ENCODE measurements at regions not wholly inside any gene's neighbourhood (a gene's known extent, or its start where the extent isn't known, plus 50 kb on each side); places are given as distances from the start of the nearest gene placed in this dataset.
A peak's percentile ranks its signal among the peaks of the same experiment; 100 is the strongest.
"Not testable (repeated sequence)": the region's sequence is repeated elsewhere in the genome, so short reads cannot be mapped to it uniquely, and the experiment has no call there.

DNA sequence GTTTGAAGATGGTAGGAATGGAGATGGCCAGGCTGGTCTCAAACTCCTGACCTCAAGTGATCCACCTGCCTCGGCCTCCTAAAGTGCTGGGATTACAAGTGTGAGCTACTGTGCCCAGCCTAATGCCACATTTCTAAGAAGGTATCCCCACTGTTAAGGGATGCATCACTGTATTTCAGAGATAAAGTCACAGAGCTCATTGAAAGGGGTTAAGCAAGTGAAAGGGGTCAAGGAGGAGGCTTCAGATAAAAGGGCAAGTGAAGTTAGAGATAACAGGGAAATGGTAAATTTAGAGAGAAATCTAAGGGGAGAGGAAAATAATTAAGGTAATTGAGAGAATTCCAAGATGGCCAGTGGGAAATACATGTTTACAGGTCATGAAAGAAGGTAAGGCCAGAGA is 93.0 kb upstream of the SP4 start:
- no peak overlapping the region for H3K4me3 Mint-ChIP-seq
- ChIA-PET POLR2A (no interaction called here), CTCF (no interaction called here)
- H3K27ac Mint-ChIP-seq, result no peak overlapping the region
- TF ChIP-seq, protein P1, sequence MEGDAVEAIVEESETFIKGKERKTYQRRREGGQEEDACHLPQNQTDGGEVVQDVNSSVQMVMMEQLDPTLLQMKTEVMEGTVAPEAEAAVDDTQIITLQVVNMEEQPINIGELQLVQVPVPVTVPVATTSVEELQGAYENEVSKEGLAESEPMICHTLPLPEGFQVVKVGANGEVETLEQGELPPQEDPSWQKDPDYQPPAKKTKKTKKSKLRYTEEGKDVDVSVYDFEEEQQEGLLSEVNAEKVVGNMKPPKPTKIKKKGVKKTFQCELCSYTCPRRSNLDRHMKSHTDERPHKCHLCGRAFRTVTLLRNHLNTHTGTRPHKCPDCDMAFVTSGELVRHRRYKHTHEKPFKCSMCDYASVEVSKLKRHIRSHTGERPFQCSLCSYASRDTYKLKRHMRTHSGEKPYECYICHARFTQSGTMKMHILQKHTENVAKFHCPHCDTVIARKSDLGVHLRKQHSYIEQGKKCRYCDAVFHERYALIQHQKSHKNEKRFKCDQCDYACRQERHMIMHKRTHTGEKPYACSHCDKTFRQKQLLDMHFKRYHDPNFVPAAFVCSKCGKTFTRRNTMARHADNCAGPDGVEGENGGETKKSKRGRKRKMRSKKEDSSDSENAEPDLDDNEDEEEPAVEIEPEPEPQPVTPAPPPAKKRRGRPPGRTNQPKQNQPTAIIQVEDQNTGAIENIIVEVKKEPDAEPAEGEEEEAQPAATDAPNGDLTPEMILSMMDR (IDR thresholded peaks at IDR 0.05), result no peak
- H3K4me1 Mint-ChIP-seq (ENCODE audit: low read depth), result peaks cover 14% of the 10 kb centered on the region
- no peaks in the 10 kb centered on the region for H3K36me3 ChIP-seq (ENCODE audit: insufficient read depth, low read length)
- no peaks in the 10 kb centered on the region for H3K9me3 Mint-ChIP-seq
- no peaks in the 10 kb centered on the region for H3K27me3 ChIP-seq (ENCODE audit: control insufficient read depth in 1 of 2, insufficient read depth in 2 of 2, low read length in 2 of 2)
- intact Hi-C loops (cut with DNase I, micrococcal nuclease), result no loop called here
- DNase-seq (no peak), ATAC-seq (ENCODE audit: poor library complexity) (no peak)
- no peaks in the 10 kb centered on the region for H3K36me3 Mint-ChIP-seq (ENCODE audit: low read depth)
- H3K4me3 ChIP-seq (ENCODE audit: low read length), result no peak overlapping the region
- H3K27ac ChIP-seq (ENCODE audit: low read depth in 1 of 2, low read length in 2 of 2), result no peak overlapping the region
- peaks cover 15% of the 10 kb centered on the region for H3K4me1 ChIP-seq (ENCODE audit: insufficient read depth, low read length)
- H3K9me3 ChIP-seq (ENCODE audit: control insufficient read depth in 1 of 2, insufficient read depth in 1 of 2, low read length in 2 of 2), result no peaks in the 10 kb centered on the region
- H3K27me3 Mint-ChIP-seq, result no peaks in the 10 kb centered on the region

DNA sequence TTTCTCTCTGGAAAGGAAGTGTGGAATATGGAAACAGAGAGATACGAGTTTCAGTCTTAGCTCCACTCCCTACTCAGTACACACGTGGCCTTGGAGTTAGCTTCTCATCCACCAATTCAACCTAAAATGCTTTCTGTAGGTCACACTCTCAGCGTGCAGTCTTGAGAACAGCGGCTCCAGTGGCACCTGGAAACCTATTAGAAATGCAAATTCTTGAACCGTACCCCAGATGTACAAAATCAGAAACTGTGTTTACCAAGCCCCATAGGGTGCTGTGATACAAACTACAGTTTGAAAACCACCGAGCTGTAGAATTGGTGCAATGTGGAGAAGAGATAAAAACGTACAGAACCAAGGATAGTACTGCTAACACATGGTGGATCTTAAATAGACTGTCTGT is 91.1 kb upstream of the SP4 start:
- CTCF ChIA-PET, result interaction anchor here (1.6 kb wide), 1 partner anchor 27 kb away, joined by 3 read pairs; no protein-coding TSS in a partner anchor
- DNase-seq (no peak), ATAC-seq (ENCODE audit: poor library complexity) (no peak)
- TF ChIP-seq, protein P1 (IDR thresholded peaks at IDR 0.05), result no peak
- intact Hi-C loops (cut with DNase I, micrococcal nuclease), result no loop called here
- no peak overlapping the region for H3K27ac Mint-ChIP-seq
- peaks cover 14% of the 10 kb centered on the region for H3K4me1 Mint-ChIP-seq (ENCODE audit: low read depth)
- Histone ChIP-seq H3K27me3 (ENCODE audit: control insufficient read depth in 1 of 2, insufficient read depth in 2 of 2, low read length in 2 of 2) (no peaks in the 10 kb centered on the region), H3K4me3 (ENCODE audit: low read length) (no peak overlapping the region), H3K9me3 (ENCODE audit: control insufficient read depth in 1 of 2, insufficient read depth in 1 of 2, low read length in 2 of 2) (no peaks in the 10 kb centered on the region), H3K4me1 (ENCODE audit: insufficient read depth, low read length) (peaks cover 15% of the 10 kb centered on the region), H3K27ac (ENCODE audit: low read depth in 1 of 2, low read length in 2 of 2) (no peak overlapping the region), H3K36me3 (ENCODE audit: insufficient read depth, low read length) (no peaks in the 10 kb centered on the region)
- no peak overlapping the region for H3K4me3 Mint-ChIP-seq
- H3K9me3 Mint-ChIP-seq, result no peaks in the 10 kb centered on the region
- POLR2A ChIA-PET, result no interaction called here
- no peaks in the 10 kb centered on the region for H3K36me3 Mint-ChIP-seq (ENCODE audit: low read depth)
- H3K27me3 Mint-ChIP-seq, result no peaks in the 10 kb centered on the region

DNA sequence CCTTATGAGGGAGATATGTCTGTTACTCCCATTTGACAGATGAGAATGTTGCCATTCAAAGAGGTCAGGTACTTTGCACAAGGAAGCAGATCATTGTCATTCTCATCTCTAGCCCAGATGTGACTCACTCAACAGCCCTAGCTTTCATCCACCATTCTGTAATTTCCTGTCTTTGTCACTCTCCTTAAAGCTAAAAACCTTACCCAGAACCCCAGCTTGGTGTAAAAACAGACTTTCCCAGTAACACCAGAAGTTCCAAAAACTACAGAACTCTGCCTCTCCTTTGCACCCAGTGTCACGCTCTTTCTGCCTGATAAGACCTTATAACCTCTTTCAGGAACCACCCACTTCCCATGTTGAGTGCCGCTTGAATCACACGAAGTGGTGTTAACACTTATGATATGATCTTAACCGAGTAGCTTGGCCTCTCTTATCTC is 89.1 kb upstream of the SP4 start:
- TF ChIP-seq, protein P1 (IDR thresholded peaks at IDR 0.05), result no peak
- H3K36me3 ChIP-seq (ENCODE audit: insufficient read depth, low read length), result no peaks in the 10 kb centered on the region
- ChIA-PET POLR2A (interaction anchor here (0.6 to 1.7 kb wide), 5 partner anchors 8 to 89 kb away, joined by 3 to 13 read pairs (median 5); partner anchors contain the start of gene SP4), CTCF (interaction anchor here (1.2 kb wide), 1 partner anchor 17 kb away, joined by 3 read pairs; no protein-coding TSS in a partner anchor)
- peaks cover 15% of the 10 kb centered on the region for H3K4me1 ChIP-seq (ENCODE audit: insufficient read depth, low read length)
- Mint-ChIP-seq H3K9me3 (no peaks in the 10 kb centered on the region), H3K36me3 (ENCODE audit: low read depth) (no peaks in the 10 kb centered on the region), H3K27ac (peak overlapping the region; percentile 46), H3K4me3 (peak overlapping the region; percentile 5), H3K4me1 (ENCODE audit: low read depth) (peaks cover 14% of the 10 kb centered on the region), H3K27me3 (no peaks in the 10 kb centered on the region)
- ATAC-seq (ENCODE audit: poor library complexity) (peak; percentile 73), DNase-seq (peak in 6 of 14 experiments; percentile 15 to 75 (median 52))
- H3K9me3 ChIP-seq (ENCODE audit: control insufficient read depth in 1 of 2, insufficient read depth in 1 of 2, low read length in 2 of 2), result no peaks in the 10 kb centered on the region
- peak overlapping the region in 1 of 2 donors; percentile 56 for H3K27ac ChIP-seq (ENCODE audit: low read depth in 1 of 2, low read length in 2 of 2)
- intact Hi-C loops (cut with DNase I, micrococcal nuclease), result no loop called here
- no peaks in the 10 kb centered on the region for H3K27me3 ChIP-seq (ENCODE audit: control insufficient read depth in 1 of 2, insufficient read depth in 2 of 2, low read length in 2 of 2)
- H3K4me3 ChIP-seq (ENCODE audit: low read length), result no peak overlapping the region

DNA sequence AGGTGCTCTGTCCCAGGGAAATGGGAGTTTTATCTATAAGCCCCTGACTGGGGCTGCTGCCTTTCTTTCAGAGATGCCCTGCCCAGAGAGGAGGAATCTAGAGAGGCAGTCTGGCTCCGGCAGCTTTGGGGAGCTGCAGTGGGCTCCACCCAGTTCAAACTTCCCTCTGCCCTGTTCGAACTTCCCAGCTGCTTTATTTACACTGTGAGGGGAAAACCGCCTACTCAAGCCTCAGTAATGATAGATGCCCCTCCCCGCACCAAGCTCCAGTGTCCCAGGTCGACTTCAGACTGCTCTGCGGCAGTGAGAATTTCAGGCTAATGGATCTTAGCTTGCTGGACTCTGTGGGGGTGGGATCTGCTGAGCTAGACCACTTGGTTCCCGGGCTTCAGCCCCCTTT is 83.0 kb upstream of the SP4 start:
- H3K4me3 ChIP-seq (ENCODE audit: low read length); POLR2A ChIA-PET; H3K36me3 Mint-ChIP-seq (ENCODE audit: low read depth); H3K9me3 ChIP-seq (ENCODE audit: control insufficient read depth in 1 of 2, insufficient read depth in 1 of 2, low read length in 2 of 2); H3K4me1 Mint-ChIP-seq (ENCODE audit: low read depth); H3K9me3 Mint-ChIP-seq; CTCF ChIA-PET; H3K27me3 ChIP-seq (ENCODE audit: control insufficient read depth in 1 of 2, insufficient read depth in 2 of 2, low read length in 2 of 2); H3K27ac Mint-ChIP-seq; intact Hi-C loops (cut with DNase I, micrococcal nuclease); ATAC-seq (ENCODE audit: poor library complexity); DNase-seq; H3K27me3 Mint-ChIP-seq; H3K36me3 ChIP-seq (ENCODE audit: insufficient read depth, low read length); H3K4me3 Mint-ChIP-seq; H3K27ac ChIP-seq (ENCODE audit: low read depth in 1 of 2, low read length in 2 of 2); H3K4me1 ChIP-seq (ENCODE audit: insufficient read depth, low read length): not testable (repeated sequence)
